HepG2 (cell line): ENCODE measurements at regions not wholly inside any gene's neighbourhood (a gene's known extent, or its start where the extent isn't known, plus 50 kb on each side); places are given as distances from the start of the nearest gene placed in this dataset.

Experiments used
- ATAC-seq: fragments of 200-7000 bp; cut with Tn5 transposase; 3 replicates; pipeline ENCODE4 v1.9.1; 2020; ENCODE audit warnings: mild to moderate bottlenecking, moderate library complexity
- BruUV-seq: library from RNA; stranded (reverse); fragments of 400-500 nt; replicated peaks from 2 replicates; lab custom pipeline; 2021; lab: Mats Ljungman, UMichigan
- CTCF ChIA-PET: fragments of 300-600 bp; formaldehyde crosslinking; extraction: SDS; loops from one replicate; lab custom pipeline; 2021; ENCODE audit warnings: low total read pairs, inconsistent platforms, low intra/inter-chr PET ratio; lab: Yijun Ruan, JAX
- POLR2A ChIA-PET: fragments of 350-600 bp; sonication (Branson Sonifier 250); formaldehyde crosslinking; loops from one replicate; lab custom pipeline; 2020; ENCODE audit warnings: antibody characterized with exemption, inconsistent platforms; lab: Yijun Ruan, JAX
- DNase-seq: peaks from one replicate; pipeline ENCODE4 v3.0.0-alpha.2; 2015; ENCODE audit warnings: low spot score
- FAIRE-seq: peaks from 3 replicates; lab custom pipeline; 2011; peaks lifted over from hg19 to GRCh38; lab: Jason Lieb, UNC
- H2AFZ ChIP-seq: one replicate; pipeline ENCODE4 v1.6.1; 2011; ENCODE audit warnings: low read length, inconsistent platforms
- H3K27ac ChIP-seq: fragments of 300-600 bp; 3 replicates; pipeline ENCODE4 v1.8.0; 2011; ENCODE audit warnings: mixed run types, mild to moderate bottlenecking, mixed read lengths, low read length, inconsistent platforms; ENCODE audit not compliant: insufficient read depth; ENCODE audit errors: extremely low read length
- H3K27me3 ChIP-seq, 2 experiments: fragments of 200-600 bp in 1 of 2; 2 replicates in 1 of 2; 3 replicates in 1 of 2; pipeline versions ENCODE4 v1.6.0 to v1.8.0; 2011; ENCODE audit warnings: low read length in 2 of 2, mild to moderate bottlenecking in 2 of 2, moderate library complexity in 2 of 2, inconsistent platforms in 1 of 2; ENCODE audit not compliant: insufficient read depth in 2 of 2, control insufficient read depth in 1 of 2
- H3K36me3 ChIP-seq, 2 experiments: fragments of 200-600 bp in 1 of 2; replicated peaks in 1 of 2; 2 replicates in 1 of 2; 3 replicates in 1 of 2; pipeline versions ENCODE4 v1.5.1 to v1.8.0; 2011; ENCODE audit warnings: low read length in 2 of 2, inconsistent platforms in 1 of 2; ENCODE audit not compliant: insufficient read depth in 2 of 2, control insufficient read depth in 1 of 2
- H3K4me1 ChIP-seq: 2 replicates; pipeline ENCODE4 v1.5.1; 2012; ENCODE audit warnings: low read length, inconsistent platforms; ENCODE audit not compliant: insufficient read depth
- H3K4me2 ChIP-seq: 2 replicates; pipeline ENCODE4 v1.6.0; 2011; ENCODE audit warnings: low read depth, low read length, inconsistent platforms
- H3K4me3 ChIP-seq, 3 experiments: fragments of 200-600 bp in 1 of 3; sonication (generic), shearing (Covaris generic) in 1 of 3; replicated peaks in 1 of 3; 2 replicates each; pipeline ENCODE4 v1.5.1; 2011 to 2016; ENCODE audit warnings: low read length in 3 of 3, inconsistent platforms in 2 of 3, low read depth in 2 of 3, mild to moderate bottlenecking in 2 of 3, control low read depth in 1 of 3, mixed read lengths in 1 of 3; ENCODE audit not compliant: insufficient read depth in 1 of 3
- H3K79me2 ChIP-seq: one replicate; pipeline ENCODE4 v1.6.1; 2011; ENCODE audit warnings: low read length, inconsistent platforms; ENCODE audit not compliant: insufficient read depth
- H3K9ac ChIP-seq: 2 replicates; pipeline ENCODE4 v1.6.0; 2011; ENCODE audit warnings: mild to moderate bottlenecking, low read depth, low read length, inconsistent platforms; ENCODE audit not compliant: insufficient read depth
- H3K9me3 ChIP-seq: 2 replicates; pipeline ENCODE4 v1.5.1; 2012; ENCODE audit warnings: mild to moderate bottlenecking, low read length
- H4K20me1 ChIP-seq: 2 replicates; pipeline ENCODE4 v1.6.0; 2011; ENCODE audit warnings: inconsistent platforms, mild to moderate bottlenecking, low read length, moderate library complexity; ENCODE audit not compliant: insufficient read depth
- GATA4 ChIP-seq: sonication (generic); IDR thresholded peaks from 2 replicates; pipeline ENCODE4 v1.6.1; 2016; ENCODE audit warnings: antibody characterized with exemption, low read depth, borderline replicate concordance
- ISX ChIP-seq: sonication (generic); formaldehyde crosslinking; conservative IDR thresholded peaks from 2 replicates; pipeline ENCODE4 v1.5.0; 2020; ENCODE audit warnings: missing genetic modification reagents
- RARA ChIP-seq: IDR thresholded peaks from 2 replicates; pipeline ENCODE4 v1.6.1; 2016; ENCODE audit warnings: missing genetic modification reagents, missing compliant biosample characterization
- RFXAP ChIP-seq: sonication (generic); formaldehyde crosslinking; IDR thresholded peaks from 2 replicates; pipeline ENCODE4 v1.4.0; 2020; ENCODE audit warnings: missing genetic modification reagents, borderline replicate concordance
- RNF2 ChIP-seq: fragments of 450-650 bp; conservative IDR thresholded peaks from 2 replicates; pipeline ENCODE4 v1.6.1; 2016; ENCODE audit warnings: low read depth
- ZNF143 ChIP-seq: sonication (generic); formaldehyde crosslinking; IDR thresholded peaks from 2 replicates; pipeline ENCODE4 v1.4.0; 2020; ENCODE audit warnings: missing genetic modification reagents
- ZNF589 ChIP-seq: sonication (generic); formaldehyde crosslinking; conservative IDR thresholded peaks from 2 replicates; pipeline ENCODE4 v1.8.0; 2022; ENCODE audit warnings: mild to moderate bottlenecking, moderate library complexity, missing genetic modification reagents
- ZNF598 ChIP-seq: sonication (generic); formaldehyde crosslinking; IDR thresholded peaks from 2 replicates; pipeline ENCODE4 v1.5.1; 2020; ENCODE audit warnings: mild to moderate bottlenecking, missing genetic modification reagents, borderline replicate concordance
- WGBS: methylation state at CpG from one replicate; pipeline ENCODE4 v1.1.6; 2017; ENCODE audit warnings: low lambda C conversion rate; 5-methylcytosine and 5-hydroxymethylcytosine counted together
- in situ Hi-C: cut with HindIII; loops from 2 replicates; pipeline ENCODE4 v1.10.0; 2017; ENCODE audit warnings: low pct_unique_long_range_greater_than_20kb; ENCODE audit not compliant: extremely low pct_ligation_motif_present
- intact Hi-C: fragments of 100-400 bp; cut with micrococcal nuclease; formaldehyde crosslinking; loops from one replicate; pipeline ENCODE4 v1.10.0; 2022; ENCODE audit not compliant: unreplicated experiment
- TF ChIP-seq, protein P1 (sequence below): sonication (generic); formaldehyde crosslinking; IDR thresholded peaks from 2 replicates; pipeline ENCODE4 v1.5.1; 2020; ENCODE audit warnings: missing genetic modification reagents, mild to moderate bottlenecking, borderline replicate concordance
- TF ChIP-seq, protein P2 (sequence below): sonication (generic); formaldehyde crosslinking; IDR thresholded peaks from 2 replicates; pipeline ENCODE4 v1.4.0; 2020; ENCODE audit warnings: missing genetic modification reagents
- TF ChIP-seq, protein P3 (sequence below): sonication (generic); formaldehyde crosslinking; IDR thresholded peaks from 2 replicates; pipeline ENCODE4 v1.8.0; 2022; ENCODE audit warnings: missing genetic modification reagents, mild to moderate bottlenecking, inconsistent platforms, borderline replicate concordance

DNA sequence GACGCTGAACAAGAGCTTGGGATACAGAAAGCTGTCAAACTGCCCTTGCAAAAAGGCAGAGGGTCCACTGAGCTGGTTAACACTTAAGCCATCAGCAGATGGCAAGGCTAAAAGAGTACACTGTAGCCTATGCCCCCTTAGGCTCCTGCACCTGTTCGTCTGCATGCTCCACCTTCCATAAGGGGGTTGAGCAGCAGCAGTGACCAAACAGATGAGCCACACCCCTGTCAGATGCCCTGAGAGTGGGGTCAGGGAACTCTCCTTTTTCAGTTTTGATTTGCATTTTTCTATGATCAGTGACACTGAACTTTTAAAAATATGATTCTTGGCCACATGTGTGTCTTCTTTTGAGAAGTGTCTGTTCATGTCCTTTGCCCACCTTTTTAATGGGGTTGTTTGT, 402.5 kb upstream of the FAM98A start:
- TF ChIP-seq, protein P1, sequence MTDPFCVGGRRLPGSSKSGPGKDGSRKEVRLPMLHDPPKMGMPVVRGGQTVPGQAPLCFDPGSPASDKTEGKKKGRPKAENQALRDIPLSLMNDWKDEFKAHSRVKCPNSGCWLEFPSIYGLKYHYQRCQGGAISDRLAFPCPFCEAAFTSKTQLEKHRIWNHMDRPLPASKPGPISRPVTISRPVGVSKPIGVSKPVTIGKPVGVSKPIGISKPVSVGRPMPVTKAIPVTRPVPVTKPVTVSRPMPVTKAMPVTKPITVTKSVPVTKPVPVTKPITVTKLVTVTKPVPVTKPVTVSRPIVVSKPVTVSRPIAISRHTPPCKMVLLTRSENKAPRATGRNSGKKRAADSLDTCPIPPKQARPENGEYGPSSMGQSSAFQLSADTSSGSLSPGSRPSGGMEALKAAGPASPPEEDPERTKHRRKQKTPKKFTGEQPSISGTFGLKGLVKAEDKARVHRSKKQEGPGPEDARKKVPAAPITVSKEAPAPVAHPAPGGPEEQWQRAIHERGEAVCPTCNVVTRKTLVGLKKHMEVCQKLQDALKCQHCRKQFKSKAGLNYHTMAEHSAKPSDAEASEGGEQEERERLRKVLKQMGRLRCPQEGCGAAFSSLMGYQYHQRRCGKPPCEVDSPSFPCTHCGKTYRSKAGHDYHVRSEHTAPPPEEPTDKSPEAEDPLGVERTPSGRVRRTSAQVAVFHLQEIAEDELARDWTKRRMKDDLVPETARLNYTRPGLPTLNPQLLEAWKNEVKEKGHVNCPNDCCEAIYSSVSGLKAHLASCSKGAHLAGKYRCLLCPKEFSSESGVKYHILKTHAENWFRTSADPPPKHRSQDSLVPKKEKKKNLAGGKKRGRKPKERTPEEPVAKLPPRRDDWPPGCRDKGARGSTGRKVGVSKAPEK: no peak
- TF ChIP-seq RNF2 (no peak), GATA4 (no peak), ISX (CRISPR knock-in tag) (no peak), RFXAP (CRISPR knock-in tag) (no peak), ZNF598 (CRISPR knock-in tag) (no peak), RARA (CRISPR knock-in tag) (no peak), ZNF143 (CRISPR knock-in tag) (no peak), ZNF589 (no peak)
- TF ChIP-seq, protein P2, sequence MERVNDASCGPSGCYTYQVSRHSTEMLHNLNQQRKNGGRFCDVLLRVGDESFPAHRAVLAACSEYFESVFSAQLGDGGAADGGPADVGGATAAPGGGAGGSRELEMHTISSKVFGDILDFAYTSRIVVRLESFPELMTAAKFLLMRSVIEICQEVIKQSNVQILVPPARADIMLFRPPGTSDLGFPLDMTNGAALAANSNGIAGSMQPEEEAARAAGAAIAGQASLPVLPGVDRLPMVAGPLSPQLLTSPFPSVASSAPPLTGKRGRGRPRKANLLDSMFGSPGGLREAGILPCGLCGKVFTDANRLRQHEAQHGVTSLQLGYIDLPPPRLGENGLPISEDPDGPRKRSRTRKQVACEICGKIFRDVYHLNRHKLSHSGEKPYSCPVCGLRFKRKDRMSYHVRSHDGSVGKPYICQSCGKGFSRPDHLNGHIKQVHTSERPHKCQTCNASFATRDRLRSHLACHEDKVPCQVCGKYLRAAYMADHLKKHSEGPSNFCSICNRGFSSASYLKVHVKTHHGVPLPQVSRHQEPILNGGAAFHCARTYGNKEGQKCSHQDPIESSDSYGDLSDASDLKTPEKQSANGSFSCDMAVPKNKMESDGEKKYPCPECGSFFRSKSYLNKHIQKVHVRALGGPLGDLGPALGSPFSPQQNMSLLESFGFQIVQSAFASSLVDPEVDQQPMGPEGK (CRISPR knock-in tag): no peak
- TF ChIP-seq, protein P3, sequence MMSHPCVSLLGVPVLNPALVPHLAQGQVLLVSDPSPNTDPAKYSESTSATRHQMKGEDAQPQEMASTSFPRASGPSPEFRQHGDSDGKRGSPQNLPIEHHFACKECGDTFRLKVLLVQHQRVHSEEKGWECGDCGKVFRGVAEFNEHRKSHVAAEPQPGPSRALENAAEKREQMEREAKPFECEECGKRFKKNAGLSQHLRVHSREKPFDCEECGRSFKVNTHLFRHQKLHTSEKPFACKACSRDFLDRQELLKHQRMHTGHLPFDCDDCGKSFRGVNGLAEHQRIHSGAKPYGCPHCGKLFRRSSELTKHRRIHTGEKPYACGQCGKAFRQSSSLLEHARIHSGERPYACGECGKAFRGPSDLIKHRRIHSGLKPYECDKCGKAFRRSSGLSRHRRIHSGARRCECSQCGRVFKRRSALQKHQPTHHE (CRISPR knock-in tag): no peak
- no peak for FAIRE-seq
- Histone ChIP-seq H3K9ac (no peak overlapping the region), H3K79me2 (no peaks in the 10 kb centered on the region), H3K36me3 (no peaks in the 10 kb centered on the region), H3K4me2 (no peak overlapping the region), H3K4me1 (no peaks in the 10 kb centered on the region), H3K27ac (no peak overlapping the region), H3K4me3 (no peak overlapping the region), H4K20me1 (no peaks in the 10 kb centered on the region), H3K27me3 (no peaks in the 10 kb centered on the region), H2AFZ (no peak overlapping the region), H3K9me3 (peaks cover 23% of the 10 kb centered on the region)
- no peak for ATAC-seq
- ChIA-PET POLR2A (no interaction called here), CTCF (no interaction called here)
- in situ Hi-C loops (no loop called here), intact Hi-C loops (no loop called here)
- no TSS peak for BruUV-seq
- 18% methylated on average over 2 of the region's 2 CpGs for WGBS
- no peak for DNase-seq
